B cell (primary cell): ENCODE measurements at regions not wholly inside any gene's neighbourhood (a gene's known extent, or its start where the extent isn't known, plus 50 kb on each side); places are given as distances from the start of the nearest gene placed in this dataset.

Source experiments
- EZH2 ChIP-seq: IDR thresholded peaks from 2 replicates; pipeline ENCODE4 v1.6.1; 2012; ENCODE audit warnings: borderline replicate concordance, low read depth, mild to moderate bottlenecking, moderate library complexity, low read length; ENCODE audit not compliant: insufficient read depth, poor library complexity, severe bottlenecking
- TF ChIP-seq, protein P1 (sequence below): fragments of 200-600 bp; IDR thresholded peaks from one replicate; pipeline ENCODE4 v1.8.0; 2022; ENCODE audit warnings: antibody characterized with exemption, mild to moderate bottlenecking

DNA sequence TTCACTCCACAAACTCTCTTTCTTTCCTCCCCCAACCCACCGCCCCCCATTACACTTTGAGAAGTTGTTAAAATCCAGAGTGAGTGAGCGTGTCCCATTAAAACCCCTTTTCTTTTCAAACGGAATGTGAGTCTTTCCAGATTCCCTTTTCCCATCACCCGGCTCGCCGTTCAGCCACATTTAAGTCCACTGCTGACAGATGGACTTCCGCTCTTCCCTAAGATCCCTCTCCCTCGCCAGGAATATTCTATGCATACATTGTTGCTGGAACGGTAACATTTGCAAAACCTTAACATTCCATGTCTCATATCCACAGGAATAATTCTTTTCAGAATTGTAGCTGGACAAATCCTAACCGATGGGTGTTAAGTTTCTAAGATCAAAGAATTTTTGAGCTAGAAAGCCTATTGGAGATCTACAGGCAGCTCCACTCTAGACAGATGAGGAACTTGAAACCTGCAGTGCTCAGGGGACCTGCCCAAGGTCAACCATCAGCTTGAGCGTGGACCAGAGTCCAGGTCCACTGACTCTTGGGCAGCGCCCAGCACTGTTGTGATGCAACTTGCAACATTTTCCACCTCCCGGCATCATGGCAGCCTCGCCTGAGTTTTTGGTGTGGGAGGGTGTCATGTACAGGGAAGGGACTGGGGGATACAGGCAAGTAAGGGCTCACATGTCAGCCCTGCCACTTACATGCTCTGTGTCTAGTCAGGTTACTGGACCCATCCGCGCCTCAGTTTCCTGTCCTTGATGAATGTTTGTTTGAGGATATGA is 500.1 kb downstream of the CCDC171 start:
- TF ChIP-seq, protein P1, sequence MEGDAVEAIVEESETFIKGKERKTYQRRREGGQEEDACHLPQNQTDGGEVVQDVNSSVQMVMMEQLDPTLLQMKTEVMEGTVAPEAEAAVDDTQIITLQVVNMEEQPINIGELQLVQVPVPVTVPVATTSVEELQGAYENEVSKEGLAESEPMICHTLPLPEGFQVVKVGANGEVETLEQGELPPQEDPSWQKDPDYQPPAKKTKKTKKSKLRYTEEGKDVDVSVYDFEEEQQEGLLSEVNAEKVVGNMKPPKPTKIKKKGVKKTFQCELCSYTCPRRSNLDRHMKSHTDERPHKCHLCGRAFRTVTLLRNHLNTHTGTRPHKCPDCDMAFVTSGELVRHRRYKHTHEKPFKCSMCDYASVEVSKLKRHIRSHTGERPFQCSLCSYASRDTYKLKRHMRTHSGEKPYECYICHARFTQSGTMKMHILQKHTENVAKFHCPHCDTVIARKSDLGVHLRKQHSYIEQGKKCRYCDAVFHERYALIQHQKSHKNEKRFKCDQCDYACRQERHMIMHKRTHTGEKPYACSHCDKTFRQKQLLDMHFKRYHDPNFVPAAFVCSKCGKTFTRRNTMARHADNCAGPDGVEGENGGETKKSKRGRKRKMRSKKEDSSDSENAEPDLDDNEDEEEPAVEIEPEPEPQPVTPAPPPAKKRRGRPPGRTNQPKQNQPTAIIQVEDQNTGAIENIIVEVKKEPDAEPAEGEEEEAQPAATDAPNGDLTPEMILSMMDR = no peak
- TF ChIP-seq EZH2 = no peak
